ENCODE measurements at regions not wholly inside any gene's neighbourhood (a gene's known extent, or its start where the extent isn't known, plus 50 kb on each side); places are given as distances from the start of the nearest gene placed in this dataset.

DNA sequence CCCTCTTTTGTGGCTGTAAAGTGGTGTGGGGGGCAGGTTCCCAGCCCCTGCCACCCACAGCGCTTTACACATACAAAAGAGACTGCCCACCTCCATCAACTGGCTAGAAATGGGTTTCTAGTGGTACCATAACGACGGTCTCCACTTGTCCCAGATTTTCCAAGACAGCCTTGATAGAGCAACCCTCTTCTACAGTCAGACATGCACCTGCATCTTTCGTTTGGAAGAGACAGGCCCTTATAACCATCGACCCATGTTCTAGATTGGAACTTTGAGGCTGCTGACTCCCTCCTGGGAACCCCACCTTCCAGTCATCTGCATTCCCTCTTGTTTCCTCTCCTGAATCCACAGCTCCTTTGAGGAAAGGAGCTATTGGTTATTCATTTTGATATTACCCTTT is 63.1 kb downstream of the GSX1 start:
- Histone ChIP-seq H3K4me3 (ENCODE audit: control insufficient read depth in 1 of 2, extremely low read depth in 1 of 2, low read length in 1 of 2) (no peak overlapping the region), H3K4me1 (ENCODE audit: control insufficient read depth in 1 of 2, extremely low read depth in 1 of 2, insufficient read depth in 2 of 2, low read length in 2 of 2) (no peaks in the 10 kb centered on the region), H3K9me3 (no peaks in the 10 kb centered on the region), H3K36me3 (ENCODE audit: control insufficient read depth in 2 of 2, extremely low read depth in 1 of 2, insufficient read depth in 1 of 2, low read length in 1 of 2) (no peaks in the 10 kb centered on the region), H3K27me3 (replicated peaks in 1 of 2; ENCODE audit: control insufficient read depth in 2 of 2, extremely low read depth in 1 of 2, insufficient read depth in 2 of 2, low read length in 1 of 2) (peaks cover 5 to 53% of the 10 kb centered on the region in 2 experiments), H3K27ac (ENCODE audit: low read length) (no peak overlapping the region)
- no CpG with 5 or more reads among the region's 5 CpGs for WGBS (ENCODE audit: insufficient coverage)
- ATAC-seq (replicated peaks in 1 of 4) (no peak), DNase-seq (no peak)
- ChIA-PET CTCF (no interaction called here), POLR2A (no interaction called here)
- H3K36me3 Mint-ChIP-seq, result no peaks in the 10 kb centered on the region
- H3K27ac Mint-ChIP-seq, result no peak overlapping the region
- no peak overlapping the region for H3K4me3 Mint-ChIP-seq
- H3K4me1 Mint-ChIP-seq, result no peaks in the 10 kb centered on the region
- no peaks in the 10 kb centered on the region for H3K9me3 Mint-ChIP-seq
- H3K27me3 Mint-ChIP-seq, result peaks cover 34 to 51% of the 10 kb centered on the region in 2 donors

DNA sequence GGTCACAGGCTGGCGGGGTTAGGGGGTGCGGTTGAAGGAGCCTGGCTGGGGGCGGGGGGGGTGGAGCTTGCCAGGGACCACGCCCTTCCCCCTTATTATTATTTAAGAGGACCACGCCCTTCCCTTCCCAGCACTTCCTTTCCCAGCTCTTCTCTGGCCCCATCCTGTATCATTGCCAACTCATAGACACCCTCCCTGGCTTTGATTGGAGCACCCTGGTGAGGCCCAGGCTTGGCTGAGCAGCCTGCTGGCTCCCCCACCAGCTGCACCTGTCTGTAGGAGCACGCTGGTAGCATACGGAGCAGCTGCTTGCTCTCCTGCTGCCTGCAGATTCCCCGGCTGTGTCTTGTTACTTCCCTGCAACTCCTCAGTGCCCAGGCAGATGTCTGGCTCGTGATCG is 62.5 kb upstream of the PDX1 start:
- CTCF ChIA-PET, result interaction anchor here in 1 of 2 donors (0.5 kb wide), 1 partner anchor 914 kb away, joined by 7 read pairs; no protein-coding TSS in a partner anchor
- no peaks in the 10 kb centered on the region for H3K4me1 ChIP-seq (ENCODE audit: control insufficient read depth in 1 of 2, extremely low read depth in 1 of 2, insufficient read depth in 2 of 2, low read length in 2 of 2)
- Mint-ChIP-seq H3K27ac (no peak overlapping the region), H3K9me3 (no peaks in the 10 kb centered on the region), H3K4me3 (no peak overlapping the region), H3K36me3 (no peaks in the 10 kb centered on the region), H3K27me3 (peaks cover 35 to 49% of the 10 kb centered on the region in 2 donors), H3K4me1 (no peaks in the 10 kb centered on the region)
- DNase-seq (no peak), ATAC-seq (replicated peaks in 1 of 4) (no peak)
- WGBS (ENCODE audit: insufficient coverage), result 80% methylated on average over 5 of the region's 10 CpGs
- H3K27ac ChIP-seq (ENCODE audit: low read length), result no peak overlapping the region
- no peaks in the 10 kb centered on the region for H3K36me3 ChIP-seq (ENCODE audit: control insufficient read depth in 2 of 2, extremely low read depth in 1 of 2, insufficient read depth in 1 of 2, low read length in 1 of 2)
- no peaks in the 10 kb centered on the region for H3K9me3 ChIP-seq
- no peak overlapping the region for H3K4me3 ChIP-seq (ENCODE audit: control insufficient read depth in 1 of 2, extremely low read depth in 1 of 2, low read length in 1 of 2)
- POLR2A ChIA-PET, result no interaction called here
- H3K27me3 ChIP-seq (replicated peaks in 1 of 2; ENCODE audit: control insufficient read depth in 2 of 2, extremely low read depth in 1 of 2, insufficient read depth in 2 of 2, low read length in 1 of 2), result peaks cover 5 to 50% of the 10 kb centered on the region in 2 experiments

DNA sequence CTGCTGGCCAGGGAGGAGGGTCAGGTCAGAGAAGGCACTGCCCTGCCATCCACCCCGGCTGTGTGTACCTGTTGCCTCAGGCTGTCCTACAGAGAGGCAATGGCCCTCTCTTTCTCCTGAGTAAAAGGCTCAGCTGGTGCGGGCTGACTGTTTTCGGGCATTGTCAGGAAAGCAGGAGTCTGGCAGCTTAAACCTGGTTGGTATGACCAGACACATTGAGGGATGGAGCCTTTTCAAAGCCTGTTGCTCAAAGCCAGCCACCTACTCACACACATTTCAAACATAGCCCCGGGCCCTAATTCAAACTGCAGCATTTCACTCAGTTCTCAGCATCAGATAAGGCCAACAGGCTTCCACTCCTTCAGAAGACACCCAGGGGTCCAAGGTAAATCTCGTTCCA is 61.8 kb upstream of the PDX1 start:
- Mint-ChIP-seq H3K27me3 (peaks cover 41 to 46% of the 10 kb centered on the region in 2 donors), H3K27ac (no peak overlapping the region), H3K4me3 (no peak overlapping the region), H3K9me3 (no peaks in the 10 kb centered on the region), H3K4me1 (no peaks in the 10 kb centered on the region), H3K36me3 (no peaks in the 10 kb centered on the region)
- no peaks in the 10 kb centered on the region for H3K36me3 ChIP-seq (ENCODE audit: control insufficient read depth in 2 of 2, extremely low read depth in 1 of 2, insufficient read depth in 1 of 2, low read length in 1 of 2)
- no peak for ATAC-seq (replicated peaks in 1 of 4)
- peaks cover 5 to 50% of the 10 kb centered on the region in 2 experiments for H3K27me3 ChIP-seq (replicated peaks in 1 of 2; ENCODE audit: control insufficient read depth in 2 of 2, extremely low read depth in 1 of 2, insufficient read depth in 2 of 2, low read length in 1 of 2)
- H3K4me1 ChIP-seq (ENCODE audit: control insufficient read depth in 1 of 2, extremely low read depth in 1 of 2, insufficient read depth in 2 of 2, low read length in 2 of 2), result no peaks in the 10 kb centered on the region
- no peak overlapping the region for H3K27ac ChIP-seq (ENCODE audit: low read length)
- no peaks in the 10 kb centered on the region for H3K9me3 ChIP-seq
- no peak overlapping the region for H3K4me3 ChIP-seq (ENCODE audit: control insufficient read depth in 1 of 2, extremely low read depth in 1 of 2, low read length in 1 of 2)
- CTCF ChIA-PET, result no interaction called here
- POLR2A ChIA-PET, result no interaction called here
- no peak for DNase-seq
- 75% methylated on average over 4 of the region's 5 CpGs for WGBS (ENCODE audit: insufficient coverage)

DNA sequence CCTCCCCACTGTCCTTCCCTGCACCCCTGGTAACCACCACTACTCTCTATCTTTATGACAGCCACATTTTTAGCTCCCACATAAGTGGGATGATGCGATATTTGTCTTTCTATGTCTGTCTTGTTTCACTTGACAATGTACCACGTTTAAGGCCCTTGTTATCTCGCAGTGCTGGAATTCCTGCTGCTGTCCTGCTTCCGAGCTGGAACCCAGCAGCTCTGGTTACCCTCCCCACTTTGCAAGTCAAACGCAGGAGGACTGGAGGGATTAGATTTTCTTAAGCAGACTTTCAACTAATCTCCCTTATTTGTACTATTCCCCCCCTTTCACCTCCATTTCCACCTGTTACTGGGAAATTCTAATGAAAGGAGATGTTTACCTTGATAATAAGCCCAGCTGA is 59.1 kb upstream of the PDX1 start:
- ATAC-seq (replicated peaks in 1 of 4), result no peak
- Mint-ChIP-seq H3K9me3 (no peaks in the 10 kb centered on the region), H3K27me3 (peaks cover 41 to 42% of the 10 kb centered on the region in 2 donors), H3K36me3 (no peaks in the 10 kb centered on the region), H3K4me1 (no peaks in the 10 kb centered on the region), H3K27ac (no peak overlapping the region), H3K4me3 (no peak overlapping the region)
- Histone ChIP-seq H3K4me1 (ENCODE audit: control insufficient read depth in 1 of 2, extremely low read depth in 1 of 2, insufficient read depth in 2 of 2, low read length in 2 of 2) (no peaks in the 10 kb centered on the region), H3K27ac (ENCODE audit: low read length) (no peak overlapping the region), H3K27me3 (replicated peaks in 1 of 2; ENCODE audit: control insufficient read depth in 2 of 2, extremely low read depth in 1 of 2, insufficient read depth in 2 of 2, low read length in 1 of 2) (peaks cover 5 to 46% of the 10 kb centered on the region in 2 experiments), H3K4me3 (ENCODE audit: control insufficient read depth in 1 of 2, extremely low read depth in 1 of 2, low read length in 1 of 2) (no peak overlapping the region), H3K36me3 (ENCODE audit: control insufficient read depth in 2 of 2, extremely low read depth in 1 of 2, insufficient read depth in 1 of 2, low read length in 1 of 2) (no peaks in the 10 kb centered on the region), H3K9me3 (no peaks in the 10 kb centered on the region)
- ChIA-PET POLR2A (no interaction called here), CTCF (no interaction called here)
- DNase-seq, result no peak
- 83% methylated on average over 1 of the region's 5 CpGs for WGBS (ENCODE audit: insufficient coverage)

DNA sequence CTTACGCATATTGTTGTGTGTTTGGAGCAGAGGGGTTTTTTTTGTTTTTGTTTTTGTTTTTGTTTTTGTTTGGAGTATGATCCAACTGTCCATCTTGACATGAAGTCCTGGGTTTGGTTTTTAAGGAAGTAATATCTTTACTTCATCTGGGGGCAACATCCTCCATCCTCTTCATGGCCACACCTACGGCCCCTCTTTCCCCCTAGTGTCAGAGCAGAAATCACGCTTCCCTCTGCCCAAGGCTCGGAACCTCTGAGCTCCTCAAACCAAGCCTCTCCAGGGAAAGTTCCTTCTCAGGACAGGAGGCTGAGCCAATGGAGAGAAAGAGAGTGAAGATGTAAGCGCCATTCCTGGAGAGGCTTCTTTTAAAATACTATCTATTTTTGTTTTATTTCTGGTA is 58.6 kb upstream of the PDX1 start:
- CTCF ChIA-PET, result no interaction called here

DNA sequence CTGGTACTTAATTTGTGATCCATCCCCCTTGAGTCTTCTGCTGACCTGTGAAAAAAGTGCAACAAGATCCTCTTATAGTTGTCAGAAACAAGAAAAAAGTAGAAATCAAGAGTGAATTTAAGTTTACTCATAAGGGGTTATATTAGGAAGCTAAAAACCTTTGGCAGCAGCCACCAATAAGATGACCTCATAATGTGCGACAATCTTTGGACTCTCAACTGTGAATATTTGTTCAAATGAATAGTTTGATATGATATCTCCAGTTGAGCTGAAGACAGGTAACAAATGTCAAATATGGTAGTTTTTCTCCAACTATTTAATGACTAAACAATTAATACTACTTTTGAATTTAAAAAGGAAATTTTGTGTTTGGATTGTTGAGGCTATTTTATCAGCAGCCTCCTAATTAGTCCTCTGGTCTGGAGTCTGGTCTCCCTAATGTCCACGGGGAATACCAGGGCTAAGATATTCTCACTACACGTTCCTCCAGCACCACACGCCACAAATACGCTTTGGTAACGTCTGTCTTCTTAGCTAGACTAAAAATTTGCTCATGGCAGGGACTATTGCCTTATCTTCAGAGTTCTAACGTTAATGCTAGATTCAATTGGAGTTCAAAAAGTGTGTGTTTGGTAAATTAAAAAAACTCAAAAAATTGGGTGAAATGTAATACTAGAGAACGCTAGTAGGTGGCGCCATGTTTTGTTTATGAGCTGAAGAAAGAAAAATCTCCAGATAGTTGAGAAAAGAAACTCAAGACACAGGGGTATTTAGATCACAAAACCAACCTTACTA is 51.0 kb upstream of the PDX1 start:
- WGBS (ENCODE audit: insufficient coverage), result 58% methylated on average over 5 of the region's 9 CpGs
- POLR2A ChIA-PET, result no interaction called here
- Mint-ChIP-seq H3K4me3 (no peak overlapping the region), H3K27me3 (peaks cover 23 to 27% of the 10 kb centered on the region in 2 donors), H3K9me3 (no peaks in the 10 kb centered on the region), H3K36me3 (no peaks in the 10 kb centered on the region), H3K4me1 (no peaks in the 10 kb centered on the region), H3K27ac (no peak overlapping the region)
- Histone ChIP-seq H3K4me1 (ENCODE audit: control insufficient read depth in 1 of 2, extremely low read depth in 1 of 2, insufficient read depth in 2 of 2, low read length in 2 of 2) (no peaks in the 10 kb centered on the region), H3K9me3 (no peaks in the 10 kb centered on the region), H3K36me3 (ENCODE audit: control insufficient read depth in 2 of 2, extremely low read depth in 1 of 2, insufficient read depth in 1 of 2, low read length in 1 of 2) (no peaks in the 10 kb centered on the region), H3K27me3 (replicated peaks in 1 of 2; ENCODE audit: control insufficient read depth in 2 of 2, extremely low read depth in 1 of 2, insufficient read depth in 2 of 2, low read length in 1 of 2) (peaks cover 10 to 16% of the 10 kb centered on the region in 2 experiments), H3K4me3 (ENCODE audit: control insufficient read depth in 1 of 2, extremely low read depth in 1 of 2, low read length in 1 of 2) (no peak overlapping the region), H3K27ac (ENCODE audit: low read length) (no peak overlapping the region)
- CTCF ChIA-PET, result interaction anchor here (0.6 to 1.5 kb wide), 4 partner anchors 20 to 117 kb away, joined by 3 to 8 read pairs (median 5); no protein-coding TSS in a partner anchor
- DNase-seq (peak in 1 of 35 experiments; percentile 3), ATAC-seq (replicated peaks in 1 of 4) (no peak)

More for the DNA sequence above, 58.6 kb upstream of the PDX1 start:
- H3K9me3 Mint-ChIP-seq, result no peaks in the 10 kb centered on the region
- no peak for DNase-seq
- no peaks in the 10 kb centered on the region for H3K4me1 Mint-ChIP-seq
- H3K27ac Mint-ChIP-seq, result no peak overlapping the region
- Histone ChIP-seq H3K4me3 (ENCODE audit: control insufficient read depth in 1 of 2, extremely low read depth in 1 of 2, low read length in 1 of 2) (no peak overlapping the region), H3K9me3 (no peaks in the 10 kb centered on the region), H3K4me1 (ENCODE audit: control insufficient read depth in 1 of 2, extremely low read depth in 1 of 2, insufficient read depth in 2 of 2, low read length in 2 of 2) (no peaks in the 10 kb centered on the region), H3K36me3 (ENCODE audit: control insufficient read depth in 2 of 2, extremely low read depth in 1 of 2, insufficient read depth in 1 of 2, low read length in 1 of 2) (no peaks in the 10 kb centered on the region), H3K27me3 (replicated peaks in 1 of 2; ENCODE audit: control insufficient read depth in 2 of 2, extremely low read depth in 1 of 2, insufficient read depth in 2 of 2, low read length in 1 of 2) (peaks cover 5 to 43% of the 10 kb centered on the region in 2 experiments), H3K27ac (ENCODE audit: low read length) (no peak overlapping the region)
- ATAC-seq (replicated peaks in 1 of 4), result no peak
- POLR2A ChIA-PET, result interaction anchor here in 1 of 2 donors (0.7 kb wide), 1 partner anchor 619 kb away, joined by 4 read pairs; no protein-coding TSS in a partner anchor
- no CpG with 5 or more reads among the region's 5 CpGs for WGBS (ENCODE audit: insufficient coverage)
- H3K27me3 Mint-ChIP-seq, result peaks cover 41% of the 10 kb centered on the region in 2 donors
- H3K4me3 Mint-ChIP-seq, result no peak overlapping the region
- H3K36me3 Mint-ChIP-seq, result no peaks in the 10 kb centered on the region
